ENCODE measurements at regions not wholly inside any gene's neighbourhood (a gene's known extent, or its start where the extent isn't known, plus 50 kb on each side); places are given as distances from the start of the nearest gene placed in this dataset.
"Not testable (repeated sequence)": the region's sequence is repeated elsewhere in the genome, so short reads cannot be mapped to it uniquely, and the experiment has no call there.

DNA sequence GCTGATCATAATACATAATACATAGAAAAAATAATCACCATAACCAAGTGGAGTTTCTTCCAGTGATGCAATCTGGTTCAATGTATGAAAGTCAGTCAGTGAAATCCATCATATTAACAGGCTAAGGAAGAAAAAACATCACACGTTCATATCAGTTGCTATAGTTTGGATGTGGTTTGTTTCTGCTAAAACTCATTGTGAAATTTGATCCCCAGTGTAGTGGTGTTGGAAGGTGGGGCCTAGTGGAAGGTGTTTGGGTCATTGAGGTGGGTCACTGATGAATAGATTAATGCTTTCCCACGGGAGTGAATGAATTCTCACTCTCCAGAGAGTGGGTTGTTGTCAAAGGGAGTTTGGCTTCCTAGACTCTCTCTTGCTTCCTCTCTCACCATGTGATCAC, 84.6 kb upstream of the PTGDR start:
- ChIA-PET POLR2A (no interaction called here), CTCF (no interaction called here)
- DNase-seq (ENCODE audit: low read depth, low spot score): no peak
- H3K4me3 ChIP-seq (ENCODE audit: low read depth, low read length): no peak overlapping the region
- peaks cover 7% of the 10 kb centered on the region for H3K9me3 ChIP-seq (ENCODE audit: control insufficient read depth, insufficient read depth, low read length)
- TF ChIP-seq, protein P1, sequence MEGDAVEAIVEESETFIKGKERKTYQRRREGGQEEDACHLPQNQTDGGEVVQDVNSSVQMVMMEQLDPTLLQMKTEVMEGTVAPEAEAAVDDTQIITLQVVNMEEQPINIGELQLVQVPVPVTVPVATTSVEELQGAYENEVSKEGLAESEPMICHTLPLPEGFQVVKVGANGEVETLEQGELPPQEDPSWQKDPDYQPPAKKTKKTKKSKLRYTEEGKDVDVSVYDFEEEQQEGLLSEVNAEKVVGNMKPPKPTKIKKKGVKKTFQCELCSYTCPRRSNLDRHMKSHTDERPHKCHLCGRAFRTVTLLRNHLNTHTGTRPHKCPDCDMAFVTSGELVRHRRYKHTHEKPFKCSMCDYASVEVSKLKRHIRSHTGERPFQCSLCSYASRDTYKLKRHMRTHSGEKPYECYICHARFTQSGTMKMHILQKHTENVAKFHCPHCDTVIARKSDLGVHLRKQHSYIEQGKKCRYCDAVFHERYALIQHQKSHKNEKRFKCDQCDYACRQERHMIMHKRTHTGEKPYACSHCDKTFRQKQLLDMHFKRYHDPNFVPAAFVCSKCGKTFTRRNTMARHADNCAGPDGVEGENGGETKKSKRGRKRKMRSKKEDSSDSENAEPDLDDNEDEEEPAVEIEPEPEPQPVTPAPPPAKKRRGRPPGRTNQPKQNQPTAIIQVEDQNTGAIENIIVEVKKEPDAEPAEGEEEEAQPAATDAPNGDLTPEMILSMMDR (IDR thresholded peaks at IDR 0.05; ENCODE audit: low read depth, low read length): no peak
- H3K27ac ChIP-seq (ENCODE audit: low read depth, low read length): no peak overlapping the region
- peaks cover 13% of the 10 kb centered on the region for H3K27me3 ChIP-seq (ENCODE audit: control insufficient read depth, insufficient read depth, low read length)

DNA sequence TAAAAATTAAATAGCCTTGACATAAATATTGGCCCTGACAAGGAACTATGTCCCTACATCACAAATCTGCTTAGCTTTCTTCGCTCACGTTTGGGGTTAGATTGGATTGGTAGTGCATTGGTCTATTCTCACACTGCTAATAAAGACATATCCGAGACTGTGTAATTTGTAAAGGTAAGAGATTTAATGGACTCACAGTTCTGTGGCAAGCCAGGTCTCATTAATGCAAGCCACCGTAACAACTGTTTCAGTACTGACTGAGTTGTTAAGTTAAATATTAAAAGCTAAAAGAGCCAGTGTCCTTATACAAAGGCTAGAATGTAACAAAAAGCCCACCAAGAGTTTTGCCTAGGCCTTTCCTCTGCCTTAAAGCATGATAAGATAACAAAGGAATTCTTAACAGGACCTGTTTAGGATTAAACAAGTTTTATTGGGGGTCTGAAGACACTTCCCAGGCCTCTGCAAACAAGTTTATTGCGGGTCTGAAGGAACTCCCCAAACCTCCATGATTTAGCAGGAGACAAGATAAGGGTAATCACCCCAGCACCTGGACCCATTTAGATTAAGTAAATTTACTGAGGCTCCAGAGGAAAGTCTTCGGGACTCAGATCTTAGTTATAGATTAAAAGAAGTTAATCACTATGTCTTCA, 88.2 kb upstream of the PTGDR start:
- POLR2A ChIA-PET: no interaction called here
- no peak for DNase-seq (ENCODE audit: low read depth, low spot score)

DNA sequence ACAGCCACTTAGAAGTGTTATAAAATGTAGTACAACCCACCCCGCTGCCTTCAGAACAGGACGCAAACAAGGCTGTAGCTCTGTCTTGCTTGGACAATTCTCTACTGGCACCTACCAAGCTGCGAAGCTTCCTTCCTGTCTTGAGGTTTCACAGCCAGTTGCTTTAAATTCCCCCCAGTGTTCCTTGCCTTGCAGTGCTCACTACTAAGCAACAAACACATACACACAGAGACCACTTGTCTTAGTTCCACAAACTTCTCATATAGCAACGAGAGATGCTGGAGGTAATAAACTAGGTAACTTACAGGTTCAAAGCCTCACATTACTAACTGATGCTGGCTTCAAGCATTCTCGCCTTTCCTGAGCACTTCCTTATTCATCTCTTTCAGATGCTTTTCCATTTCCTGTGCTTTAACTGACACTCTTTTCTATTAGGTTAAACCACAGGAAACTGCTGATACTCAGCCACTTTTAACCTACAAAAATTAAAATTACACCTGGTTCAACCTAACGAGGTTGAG, 91.5 kb upstream of the PTGDR start:
- Histone ChIP-seq H3K4me3 (ENCODE audit: low read depth, low read length) (no peak overlapping the region), H3K27me3 (ENCODE audit: control insufficient read depth, insufficient read depth, low read length) (peaks cover 5% of the 10 kb centered on the region), H3K27ac (ENCODE audit: low read depth, low read length) (no peak overlapping the region), H3K9me3 (ENCODE audit: control insufficient read depth, insufficient read depth, low read length) (peaks cover 6% of the 10 kb centered on the region; the same call in 1 of the 2 replicates)
- ChIA-PET POLR2A (no interaction called here), CTCF (interaction anchor here (1.1 kb wide), 1 partner anchor 180 kb away, joined by 3 read pairs; no protein-coding TSS in a partner anchor)
- no peak for DNase-seq (ENCODE audit: low read depth, low spot score)
- TF ChIP-seq, protein P1 (IDR thresholded peaks at IDR 0.05; ENCODE audit: low read depth, low read length): no peak

More for the DNA sequence above, 88.2 kb upstream of the PTGDR start:
- CTCF ChIA-PET: no interaction called here
- Histone ChIP-seq H3K9me3 (ENCODE audit: control insufficient read depth, insufficient read depth, low read length) (peaks cover 7% of the 10 kb centered on the region), H3K27me3 (ENCODE audit: control insufficient read depth, insufficient read depth, low read length) (peaks cover 6% of the 10 kb centered on the region), H3K27ac (ENCODE audit: low read depth, low read length) (no peak overlapping the region), H3K4me3 (ENCODE audit: low read depth, low read length) (no peak overlapping the region)
- TF ChIP-seq, protein P1 (IDR thresholded peaks at IDR 0.05; ENCODE audit: low read depth, low read length): no peak

DNA sequence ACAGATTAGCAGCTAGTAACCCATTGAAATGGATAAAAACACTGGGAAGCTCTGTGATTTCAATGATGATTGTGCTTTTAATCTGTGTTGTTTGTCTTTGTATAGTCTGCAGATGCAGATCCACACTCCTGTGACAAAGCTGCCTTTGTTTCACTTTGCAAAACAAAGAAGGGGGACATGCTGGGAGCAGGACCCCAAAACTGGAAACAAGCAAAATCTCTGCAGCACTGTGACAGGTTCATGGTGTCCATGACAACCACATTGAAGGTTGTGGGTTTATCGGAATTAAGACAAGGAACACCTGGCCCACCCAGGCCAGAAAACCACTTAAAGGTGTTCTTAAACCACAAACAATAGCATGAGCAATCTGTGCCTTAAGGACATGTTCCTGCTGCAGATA, 95.6 kb upstream of the PTGDR start:
- H3K27ac ChIP-seq (ENCODE audit: low read depth, low read length); CTCF ChIA-PET; POLR2A ChIA-PET; DNase-seq (ENCODE audit: low read depth, low spot score); H3K27me3 ChIP-seq (ENCODE audit: control insufficient read depth, insufficient read depth, low read length); H3K9me3 ChIP-seq (ENCODE audit: control insufficient read depth, insufficient read depth, low read length); H3K4me3 ChIP-seq (ENCODE audit: low read depth, low read length): not testable (repeated sequence)

DNA sequence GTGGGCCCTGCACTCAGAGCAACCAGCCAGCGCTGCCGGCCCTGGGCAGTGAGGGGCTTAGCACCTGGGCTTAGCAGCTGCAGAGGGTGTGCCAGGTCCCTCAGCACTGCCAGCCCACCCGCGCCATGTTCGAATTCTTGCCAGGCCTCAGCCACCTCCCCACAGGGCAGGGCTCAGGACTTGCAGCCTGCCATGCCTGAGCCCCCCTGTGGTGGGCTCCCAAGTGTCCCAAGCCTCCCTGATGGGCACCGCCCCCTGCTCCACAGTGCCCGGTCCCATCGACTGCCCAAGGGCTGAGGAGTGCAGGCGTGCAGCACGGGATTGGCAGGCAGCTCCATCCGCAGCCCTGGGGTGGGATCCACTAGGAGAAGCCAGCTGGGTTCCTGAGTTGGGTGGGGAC, 98.0 kb upstream of the NID2 start:
- POLR2A ChIA-PET: no interaction called here
- CTCF ChIA-PET: no interaction called here
- TF ChIP-seq, protein P1 (IDR thresholded peaks at IDR 0.05; ENCODE audit: low read depth, low read length): no peak
- peaks cover 7% of the 10 kb centered on the region; the same call in 1 of the 2 replicates for H3K9me3 ChIP-seq (ENCODE audit: control insufficient read depth, insufficient read depth, low read length)
- peaks cover 4% of the 10 kb centered on the region for H3K27me3 ChIP-seq (ENCODE audit: control insufficient read depth, insufficient read depth, low read length)
- H3K4me3 ChIP-seq (ENCODE audit: low read depth, low read length): no peak overlapping the region
- no peak for DNase-seq (ENCODE audit: low read depth, low spot score)
- no peak overlapping the region for H3K27ac ChIP-seq (ENCODE audit: low read depth, low read length)

Measured in AG04450 (cell line).